ENCODE measurements at regions not wholly inside any gene's neighbourhood (a gene's known extent, or its start where the extent isn't known, plus 50 kb on each side); places are given as distances from the start of the nearest gene placed in this dataset.

DNA sequence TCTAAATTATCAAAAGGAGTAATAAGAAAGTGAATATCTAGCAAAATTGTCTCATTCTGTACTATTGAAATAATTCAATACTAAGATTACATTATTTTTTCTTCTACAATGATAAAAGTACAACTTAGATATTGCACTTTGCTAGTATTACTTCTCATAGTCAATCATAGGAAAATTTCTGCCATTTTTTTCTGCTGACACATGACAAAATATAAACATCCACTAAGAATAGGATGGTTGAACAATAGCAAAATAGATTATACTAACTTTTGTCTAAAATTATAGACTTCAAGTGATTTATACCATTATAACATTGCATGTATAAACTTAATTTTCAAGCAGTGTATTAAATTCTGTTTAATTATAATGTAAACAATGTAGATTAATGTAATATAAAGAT lies 540.2 kb downstream of the PDHA2 start:
- TF ChIP-seq, protein P1, sequence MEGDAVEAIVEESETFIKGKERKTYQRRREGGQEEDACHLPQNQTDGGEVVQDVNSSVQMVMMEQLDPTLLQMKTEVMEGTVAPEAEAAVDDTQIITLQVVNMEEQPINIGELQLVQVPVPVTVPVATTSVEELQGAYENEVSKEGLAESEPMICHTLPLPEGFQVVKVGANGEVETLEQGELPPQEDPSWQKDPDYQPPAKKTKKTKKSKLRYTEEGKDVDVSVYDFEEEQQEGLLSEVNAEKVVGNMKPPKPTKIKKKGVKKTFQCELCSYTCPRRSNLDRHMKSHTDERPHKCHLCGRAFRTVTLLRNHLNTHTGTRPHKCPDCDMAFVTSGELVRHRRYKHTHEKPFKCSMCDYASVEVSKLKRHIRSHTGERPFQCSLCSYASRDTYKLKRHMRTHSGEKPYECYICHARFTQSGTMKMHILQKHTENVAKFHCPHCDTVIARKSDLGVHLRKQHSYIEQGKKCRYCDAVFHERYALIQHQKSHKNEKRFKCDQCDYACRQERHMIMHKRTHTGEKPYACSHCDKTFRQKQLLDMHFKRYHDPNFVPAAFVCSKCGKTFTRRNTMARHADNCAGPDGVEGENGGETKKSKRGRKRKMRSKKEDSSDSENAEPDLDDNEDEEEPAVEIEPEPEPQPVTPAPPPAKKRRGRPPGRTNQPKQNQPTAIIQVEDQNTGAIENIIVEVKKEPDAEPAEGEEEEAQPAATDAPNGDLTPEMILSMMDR (IDR thresholded peaks at IDR 0.05; ENCODE audit: extremely low read depth in 1 of 2, insufficient read depth in 1 of 2, low read depth in 1 of 2, low read length in 2 of 2), result no peak
- TF ChIP-seq POLR2A (IDR thresholded peaks at IDR 0.05; ENCODE audit: low read depth, low read length) (no peak), POLR2AphosphoS5 (IDR thresholded peaks at IDR 0.05; ENCODE audit: insufficient read depth, low read depth, low read length) (no peak)
